ENCODE measurements at regions not wholly inside any gene's neighbourhood (a gene's known extent, or its start where the extent isn't known, plus 50 kb on each side); places are given as distances from the start of the nearest gene placed in this dataset.
"Not testable (repeated sequence)": the region's sequence is repeated elsewhere in the genome, so short reads cannot be mapped to it uniquely, and the experiment has no call there.

- ChIA-PET CTCF (no interaction called here), POLR2A (ENCODE audit: low non-redundant PET) (no interaction called here)
- no peak for DNase-seq (ENCODE audit: low spot score)
- no peak overlapping the region for H3K27ac ChIP-seq
- TF ChIP-seq CTCF (conservative IDR thresholded peaks at IDR 0.05; ENCODE audit: low read depth): no peak
Observed at GRCh38 chr2:77713412-77713811, 191.2 kb upstream of the LRRTM4 start.

GRCh38 chr2:77720115-77720514 is 197.9 kb upstream of the LRRTM4 start:
- TF ChIP-seq CTCF (conservative IDR thresholded peaks at IDR 0.05; ENCODE audit: low read depth): no peak
- no peak for DNase-seq (ENCODE audit: low spot score)
- ChIA-PET CTCF (interaction anchor here (0.7 kb wide), 1 partner anchor 220 kb away, joined by 3 read pairs; no protein-coding TSS in a partner anchor), POLR2A (ENCODE audit: low non-redundant PET) (no interaction called here)
- H3K27ac ChIP-seq: no peak overlapping the region

- no peak for TF ChIP-seq CTCF (conservative IDR thresholded peaks at IDR 0.05; ENCODE audit: low read depth)
- H3K27ac ChIP-seq: no peak overlapping the region
- DNase-seq (ENCODE audit: low spot score): no peak
- CTCF ChIA-PET: no interaction called here
- POLR2A ChIA-PET (ENCODE audit: low non-redundant PET): no interaction called here
Observed at GRCh38 chr2:77721593-77721992, 199.4 kb upstream of the LRRTM4 start.

- ChIA-PET CTCF (no interaction called here), POLR2A (ENCODE audit: low non-redundant PET) (no interaction called here)
- no peak overlapping the region for H3K27ac ChIP-seq
- TF ChIP-seq CTCF (conservative IDR thresholded peaks at IDR 0.05; ENCODE audit: low read depth): no peak
- DNase-seq (ENCODE audit: low spot score): no peak
Observed at GRCh38 chr2:77725045-77725444, 202.9 kb upstream of the LRRTM4 start.

- POLR2A ChIA-PET (ENCODE audit: low non-redundant PET); H3K27ac ChIP-seq; DNase-seq (ENCODE audit: low spot score): not testable (repeated sequence)
- CTCF ChIA-PET: interaction anchor here (0.7 kb wide), 1 partner anchor 13 kb away, joined by 3 read pairs; no protein-coding TSS in a partner anchor
Observed at GRCh38 chr2:77734662-77735340, 212.6 kb upstream of the LRRTM4 start.

- no peak overlapping the region for H3K27ac ChIP-seq
- CTCF ChIA-PET: no interaction called here
- no peak for TF ChIP-seq CTCF (conservative IDR thresholded peaks at IDR 0.05; ENCODE audit: low read depth)
- POLR2A ChIA-PET (ENCODE audit: low non-redundant PET): no interaction called here
- no peak for DNase-seq (ENCODE audit: low spot score)
Observed at GRCh38 chr2:77737236-77737635, 215.1 kb upstream of the LRRTM4 start.

GRCh38 chr2:77746780-77747179 is 224.6 kb upstream of the LRRTM4 start:
- POLR2A ChIA-PET (ENCODE audit: low non-redundant PET): no interaction called here
- H3K27ac ChIP-seq: no peak overlapping the region
- CTCF ChIA-PET: no interaction called here
- no peak for DNase-seq (ENCODE audit: low spot score)
- TF ChIP-seq CTCF (conservative IDR thresholded peaks at IDR 0.05; ENCODE audit: low read depth): no peak

- CTCF ChIA-PET; POLR2A ChIA-PET (ENCODE audit: low non-redundant PET); H3K27ac ChIP-seq; DNase-seq (ENCODE audit: low spot score): not testable (repeated sequence)
Observed at GRCh38 chr2:77753710-77754345, 231.7 kb upstream of the LRRTM4 start.

Data from RWPE1 (cell line).